ENCODE measurements at regions not wholly inside any gene's neighbourhood (a gene's known extent, or its start where the extent isn't known, plus 50 kb on each side); places are given as distances from the start of the nearest gene placed in this dataset.
"Not testable (repeated sequence)": the region's sequence is repeated elsewhere in the genome, so short reads cannot be mapped to it uniquely, and the experiment has no call there.

- no peak for DNase-seq (ENCODE audit: low read depth, low spot score)
Measured at GRCh38 chr14:85038526-85039352, 491.2 kb upstream of the FLRT2 start.

DNA sequence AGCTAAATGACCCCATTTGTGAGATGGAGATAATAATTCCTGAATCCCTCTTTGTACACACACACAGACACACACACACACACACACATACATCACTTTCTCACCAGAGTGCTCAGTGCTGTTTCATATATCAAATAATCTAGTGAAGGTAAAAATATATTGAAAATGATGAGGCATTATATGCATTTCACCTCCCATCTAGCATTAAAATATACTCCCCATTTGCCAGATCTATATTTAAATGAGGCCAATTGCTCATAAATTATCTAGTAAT, 490.7 kb upstream of the FLRT2 start:
- DNase-seq (ENCODE audit: low read depth, low spot score): no peak

- DNase-seq (ENCODE audit: low read depth, low spot score): no peak
Measured at GRCh38 chr14:85040046-85040685, 489.8 kb upstream of the FLRT2 start.

- DNase-seq (ENCODE audit: low read depth, low spot score): no peak
Measured at GRCh38 chr14:85041618-85042017, 488.3 kb upstream of the FLRT2 start.

- no peak for DNase-seq (ENCODE audit: low read depth, low spot score)
Measured at GRCh38 chr14:85042301-85042700, 487.6 kb upstream of the FLRT2 start.

DNA sequence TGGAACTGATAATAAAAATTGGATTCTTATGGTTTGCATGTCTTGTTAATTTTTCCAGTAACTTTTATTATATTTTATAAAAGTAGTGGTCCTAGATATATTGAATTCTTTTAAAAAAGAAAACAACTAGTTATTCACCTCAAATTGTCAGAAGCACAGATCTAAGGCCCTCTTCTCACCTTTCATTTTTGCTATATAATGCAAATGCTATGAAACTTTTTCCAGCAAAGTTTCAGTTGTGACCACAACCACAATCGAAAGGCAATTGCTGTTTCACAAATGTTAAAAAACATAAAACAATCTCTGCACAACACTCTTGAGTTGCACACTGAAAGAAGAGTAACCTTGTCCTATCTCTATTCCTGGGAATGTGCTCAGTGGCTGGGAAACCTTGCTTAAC, 479.8 kb upstream of the FLRT2 start:
- no peak for DNase-seq (ENCODE audit: low read depth, low spot score)

GRCh38 chr14:85052646-85053045, 477.3 kb upstream of the FLRT2 start:
- DNase-seq (ENCODE audit: low read depth, low spot score): no peak

DNA sequence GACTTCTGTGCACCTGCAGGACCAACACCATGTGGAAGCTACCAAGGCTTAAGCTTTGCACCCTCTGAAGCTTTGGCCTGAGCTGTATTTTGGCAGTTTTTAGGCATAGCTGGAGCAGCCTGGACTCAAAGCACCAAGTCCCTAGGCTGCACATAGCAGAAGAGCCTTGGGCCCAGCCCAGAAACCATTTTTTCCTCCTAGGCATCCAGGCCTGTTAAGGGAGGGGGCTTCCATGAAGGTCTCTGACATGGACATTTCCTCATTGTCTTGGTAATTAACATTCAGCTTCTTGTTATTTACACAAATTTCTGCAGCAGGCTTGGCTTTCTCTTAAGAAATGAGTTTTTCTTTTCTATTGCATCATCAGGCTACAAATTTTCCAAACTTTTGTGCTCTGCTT, 475.8 kb upstream of the FLRT2 start:
- DNase-seq (ENCODE audit: low read depth, low spot score): no peak

DNA sequence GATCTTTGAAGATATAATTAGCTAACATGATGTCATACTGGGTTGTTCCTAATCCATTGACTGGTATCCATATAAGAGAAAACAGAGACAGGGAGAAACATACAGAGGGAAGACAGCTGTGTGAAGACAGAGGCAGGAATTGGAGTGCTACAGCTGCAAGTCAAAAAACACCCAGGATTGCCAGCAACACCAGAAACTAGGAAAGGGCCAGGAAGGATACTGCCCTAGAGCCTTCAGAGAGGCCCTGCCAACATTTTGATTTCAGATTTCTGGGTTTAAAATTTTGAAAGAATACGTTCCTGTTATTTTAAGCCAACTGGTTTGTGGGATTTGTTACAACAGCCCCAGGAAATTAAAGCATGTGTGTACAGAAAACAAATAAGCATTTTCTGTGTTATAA, 473.7 kb upstream of the FLRT2 start:
- no peak for DNase-seq (ENCODE audit: low read depth, low spot score)

GRCh38 chr14:85057221-85057620, 472.7 kb upstream of the FLRT2 start:
- DNase-seq (ENCODE audit: low read depth, low spot score): no peak

- no peak for DNase-seq (ENCODE audit: low read depth, low spot score)
Measured at GRCh38 chr14:85058150-85058549, 471.8 kb upstream of the FLRT2 start.

GRCh38 chr14:85060121-85060520, 469.8 kb upstream of the FLRT2 start:
- no peak for DNase-seq (ENCODE audit: low read depth, low spot score)

GRCh38 chr14:85061256-85061655, 468.7 kb upstream of the FLRT2 start:
- no peak for DNase-seq (ENCODE audit: low read depth, low spot score)

- DNase-seq (ENCODE audit: low read depth, low spot score): no peak
Measured at GRCh38 chr14:85063747-85064146, 466.2 kb upstream of the FLRT2 start.

GRCh38 chr14:85071447-85071846, 458.5 kb upstream of the FLRT2 start:
- no peak for DNase-seq (ENCODE audit: low read depth, low spot score)

- DNase-seq (ENCODE audit: low read depth, low spot score): no peak
Measured at GRCh38 chr14:85074955-85075354, 455.0 kb upstream of the FLRT2 start.

DNA sequence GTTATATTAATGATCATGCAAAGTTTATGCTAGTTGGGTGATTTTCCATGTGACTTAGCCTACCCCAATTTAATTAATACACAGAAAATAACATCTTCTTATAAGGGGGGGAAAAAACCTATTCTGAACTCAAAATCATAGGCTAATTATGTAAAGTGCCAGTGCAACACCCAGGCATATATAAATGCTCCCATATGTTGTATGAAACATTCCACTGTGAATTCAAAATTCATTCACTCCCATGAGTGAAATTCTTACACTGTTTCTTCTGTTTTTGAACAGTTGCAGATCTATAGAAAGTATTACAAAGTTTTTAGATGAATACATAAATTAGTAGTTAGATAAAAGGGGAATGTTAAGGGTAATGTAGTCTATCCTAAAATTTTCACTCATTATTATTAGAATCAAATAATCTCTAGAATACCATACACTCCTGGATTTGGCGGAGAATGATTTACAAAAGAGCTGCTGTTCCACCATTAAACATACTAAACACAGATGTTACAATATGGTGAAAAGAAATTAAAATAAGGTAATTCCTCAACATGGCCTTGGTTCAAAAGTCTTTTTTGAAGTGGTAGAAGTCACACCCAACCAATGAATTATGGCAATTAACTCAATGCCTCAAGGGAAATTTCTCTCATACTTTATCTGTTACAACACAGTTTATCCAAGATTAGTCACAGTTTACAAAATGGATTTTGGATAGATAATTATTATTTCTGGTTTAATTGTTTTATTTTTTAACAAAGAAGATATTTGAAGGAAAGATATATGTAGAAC, 454.1 kb upstream of the FLRT2 start:
- DNase-seq (ENCODE audit: low read depth, low spot score): no peak

DNA sequence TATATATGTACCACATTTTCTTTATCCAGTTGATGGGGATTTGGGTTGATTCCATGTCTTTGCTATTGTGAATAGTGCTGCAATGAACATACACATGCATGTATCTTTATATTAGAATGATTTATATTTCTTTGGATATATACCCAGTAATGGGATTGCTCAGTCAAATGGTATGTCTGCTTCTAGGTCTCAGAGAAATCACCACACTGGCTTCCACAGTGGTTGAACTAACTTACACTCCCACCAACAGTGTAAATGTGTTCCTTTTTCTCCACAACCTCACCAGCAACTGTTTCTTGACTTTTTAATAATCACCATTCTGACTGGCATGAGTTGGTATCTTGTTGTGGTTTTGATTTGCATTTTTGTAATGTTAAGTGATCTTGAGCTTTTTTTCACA, 452.2 kb upstream of the FLRT2 start:
- DNase-seq (ENCODE audit: low read depth, low spot score): not testable (repeated sequence)

DNA sequence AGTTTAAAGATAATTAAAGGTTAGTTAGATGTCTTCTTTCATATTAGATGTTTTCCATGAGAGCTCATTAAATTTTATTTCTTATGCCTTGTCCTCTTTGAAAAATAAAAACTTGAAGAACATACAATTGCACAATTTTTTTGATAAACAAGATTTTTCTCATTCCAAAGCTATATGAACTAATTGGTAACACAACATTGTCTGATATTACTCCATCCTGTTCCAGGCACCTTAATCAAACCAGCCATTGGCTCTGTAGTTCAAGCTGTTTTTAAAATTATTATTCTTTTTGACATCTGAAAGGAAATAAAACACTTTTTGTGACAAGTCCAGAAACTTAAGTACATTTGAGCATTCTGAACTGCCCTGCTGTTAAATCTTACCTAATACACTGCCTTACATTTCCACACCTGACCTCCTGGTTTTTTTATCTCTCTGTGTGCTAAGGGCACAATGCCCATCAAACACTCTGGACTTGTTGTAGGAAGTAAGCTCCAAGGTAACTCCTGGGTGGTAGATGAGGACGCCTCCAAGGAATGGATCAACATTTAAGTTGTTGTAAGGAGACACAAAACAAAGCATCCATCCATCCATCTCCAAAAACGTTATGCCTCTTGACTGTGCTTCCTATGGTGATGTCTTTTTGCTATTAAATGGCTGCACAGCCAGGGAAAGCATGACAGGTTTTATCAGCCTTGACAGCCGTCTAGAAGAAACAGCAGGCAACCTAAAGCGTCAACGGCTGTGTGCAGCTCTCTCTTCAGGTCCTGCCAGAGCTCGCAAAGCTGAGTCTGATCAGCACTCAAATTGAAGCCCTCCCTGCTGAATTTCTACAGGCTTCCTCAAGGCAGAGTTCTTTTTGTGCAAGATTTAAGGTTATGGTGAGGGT, 449.9 kb upstream of the FLRT2 start:
- DNase-seq (ENCODE audit: low read depth, low spot score): no peak

- no peak for DNase-seq (ENCODE audit: low read depth, low spot score)
Measured at GRCh38 chr14:85084344-85084743, 445.6 kb upstream of the FLRT2 start.

DNA sequence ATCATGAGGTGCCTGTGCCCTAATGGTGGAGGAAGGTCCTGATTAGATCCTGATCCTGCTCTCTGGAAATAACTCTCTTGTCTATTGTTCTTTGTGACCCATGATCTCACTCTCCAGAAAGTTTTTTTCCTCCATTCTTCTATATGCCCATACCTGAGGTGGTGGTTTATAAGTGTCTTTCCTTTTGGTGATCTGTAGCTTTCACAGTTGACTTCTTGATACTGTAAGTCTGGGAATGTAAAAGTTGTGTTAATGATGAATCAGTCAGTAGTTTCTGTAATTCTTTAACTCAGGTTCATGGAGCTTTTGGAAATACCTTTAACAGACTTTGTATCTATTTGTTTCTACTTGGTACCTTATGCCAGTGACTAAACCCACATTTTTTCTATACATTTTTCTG, 444.0 kb upstream of the FLRT2 start:
- DNase-seq (ENCODE audit: low read depth, low spot score): no peak

DNA sequence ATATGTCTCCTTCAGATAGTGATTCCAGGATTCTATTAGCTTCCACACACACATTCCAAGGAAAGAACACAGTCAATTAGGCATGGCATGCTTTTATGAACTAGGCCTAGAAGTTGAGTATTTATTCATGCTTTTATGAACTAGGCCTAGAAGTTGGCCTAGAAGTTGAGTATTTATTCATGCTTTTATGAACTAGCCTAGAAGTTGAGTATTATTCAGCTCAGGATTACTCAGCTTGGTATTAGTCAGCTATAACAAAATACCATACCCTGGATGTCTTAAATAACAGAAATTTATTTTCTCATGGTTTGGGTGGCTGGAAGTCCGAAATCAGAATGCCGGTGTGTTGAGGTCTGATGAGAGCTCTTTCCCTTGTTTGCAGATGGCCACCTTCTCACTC, 442.7 kb upstream of the FLRT2 start:
- DNase-seq (ENCODE audit: low read depth, low spot score): no peak

All from brain pericyte (primary cell).